Ovary (tissue), 1 donor: ENCODE measurements at regions not wholly inside any gene's neighbourhood (a gene's known extent, or its start where the extent isn't known, plus 50 kb on each side); places are given as distances from the start of the nearest gene placed in this dataset.

Source experiments
- EP300 ChIP-seq: sonication (generic); formaldehyde crosslinking; IDR thresholded peaks from one replicate; pipeline ENCODE4 v1.6.1; 2017; ENCODE audit warnings: antibody characterized with exemption
- POLR2A ChIP-seq: fragments of 450-650 bp; IDR thresholded peaks from one replicate; pipeline ENCODE4 v1.6.1; 2017; ENCODE audit warnings: antibody characterized with exemption, mild to moderate bottlenecking, moderate library complexity

DNA sequence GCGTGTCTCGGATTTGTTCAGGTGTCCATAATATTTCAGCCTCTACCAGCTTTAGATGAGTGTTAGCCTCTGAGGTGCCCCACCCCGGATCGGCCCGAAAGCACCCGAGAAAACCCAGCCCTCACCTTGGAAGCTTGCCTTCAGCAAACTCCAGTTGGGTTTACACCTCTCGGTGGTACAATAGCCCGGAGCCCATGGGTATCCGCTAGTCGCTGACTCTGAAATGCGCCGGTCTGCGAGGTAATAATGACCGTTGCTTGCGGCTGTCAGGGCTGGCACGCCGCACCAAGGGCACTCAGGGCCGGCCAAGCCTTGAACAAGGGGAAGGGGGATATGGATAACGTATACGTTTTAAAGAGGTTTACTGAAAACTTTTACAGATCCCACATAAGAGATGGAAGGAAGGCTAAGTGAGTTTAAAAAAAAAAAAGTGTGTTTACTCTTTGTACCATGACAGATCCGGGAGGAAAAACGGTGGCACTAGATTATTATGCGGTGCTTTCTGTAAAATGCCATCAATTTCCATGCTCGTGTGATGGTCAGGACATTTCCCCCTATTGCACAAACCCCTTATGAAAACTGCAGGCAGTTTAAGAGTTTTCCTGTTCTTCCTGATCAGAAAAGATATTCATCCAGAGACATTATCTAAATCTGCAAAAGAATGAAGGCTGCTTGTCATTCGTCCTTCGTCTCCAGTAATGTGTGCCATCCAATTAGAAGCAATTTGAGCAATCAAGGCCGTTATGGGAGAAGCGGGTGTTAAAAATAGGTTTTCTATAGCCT lies 124.2 kb downstream of the TMEM161B start:
- TF ChIP-seq EP300 (no peak), POLR2A (no peak)
